Upper lobe of left lung (tissue), 4 donors: ENCODE measurements at regions not wholly inside any gene's neighbourhood (a gene's known extent, or its start where the extent isn't known, plus 50 kb on each side); places are given as distances from the start of the nearest gene placed in this dataset.

Experiments used
- EP300 ChIP-seq, 4 donors: sonication (generic); formaldehyde crosslinking; IDR thresholded peaks; one replicate each; pipeline ENCODE4 v1.5.1; 2017; ENCODE audit warnings: antibody characterized with exemption in 4 of 4, control low read depth in 2 of 4
- POLR2A ChIP-seq, 4 donors: fragments of 450-650 bp; IDR thresholded peaks; one replicate each; pipeline ENCODE4 v1.5.1; 2016 to 2017; ENCODE audit warnings: antibody characterized with exemption in 4 of 4, mild to moderate bottlenecking in 2 of 4
- POLR2AphosphoS5 ChIP-seq, 2 donors: sonication (generic); formaldehyde crosslinking; IDR thresholded peaks; one replicate each; pipeline ENCODE4 v1.5.1; 2017; ENCODE audit warnings: antibody characterized with exemption in 2 of 2
- TF ChIP-seq, protein P1 (sequence below), 6 experiments: fragments of 450-650 bp in 4 of 6; fragments of 200-600 bp in 2 of 6; sonication (generic) in 2 of 6; IDR thresholded peaks; one replicate each; pipeline ENCODE4 v1.5.1; 2016 to 2019; ENCODE audit warnings: antibody characterized with exemption in 6 of 6

DNA sequence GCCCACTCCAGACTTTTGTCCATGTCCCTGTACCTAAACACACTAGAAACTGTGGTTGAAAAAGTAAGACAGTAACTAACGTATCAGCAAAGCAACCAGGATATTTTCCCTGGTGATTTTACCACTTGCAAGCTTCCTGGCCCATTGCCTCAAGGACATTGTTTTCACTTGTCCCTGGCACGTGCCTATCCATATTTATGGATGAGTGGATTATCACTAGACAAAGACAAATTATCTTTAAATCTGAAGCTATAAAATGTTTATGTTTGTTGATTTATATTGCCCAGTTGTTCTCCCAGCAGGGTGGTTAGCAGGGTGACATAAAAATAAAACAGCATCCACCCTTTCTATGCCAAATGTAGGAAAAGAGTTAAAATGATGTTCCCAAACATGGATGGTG, 93.2 kb upstream of the STEAP1 start:
- TF ChIP-seq, protein P1, sequence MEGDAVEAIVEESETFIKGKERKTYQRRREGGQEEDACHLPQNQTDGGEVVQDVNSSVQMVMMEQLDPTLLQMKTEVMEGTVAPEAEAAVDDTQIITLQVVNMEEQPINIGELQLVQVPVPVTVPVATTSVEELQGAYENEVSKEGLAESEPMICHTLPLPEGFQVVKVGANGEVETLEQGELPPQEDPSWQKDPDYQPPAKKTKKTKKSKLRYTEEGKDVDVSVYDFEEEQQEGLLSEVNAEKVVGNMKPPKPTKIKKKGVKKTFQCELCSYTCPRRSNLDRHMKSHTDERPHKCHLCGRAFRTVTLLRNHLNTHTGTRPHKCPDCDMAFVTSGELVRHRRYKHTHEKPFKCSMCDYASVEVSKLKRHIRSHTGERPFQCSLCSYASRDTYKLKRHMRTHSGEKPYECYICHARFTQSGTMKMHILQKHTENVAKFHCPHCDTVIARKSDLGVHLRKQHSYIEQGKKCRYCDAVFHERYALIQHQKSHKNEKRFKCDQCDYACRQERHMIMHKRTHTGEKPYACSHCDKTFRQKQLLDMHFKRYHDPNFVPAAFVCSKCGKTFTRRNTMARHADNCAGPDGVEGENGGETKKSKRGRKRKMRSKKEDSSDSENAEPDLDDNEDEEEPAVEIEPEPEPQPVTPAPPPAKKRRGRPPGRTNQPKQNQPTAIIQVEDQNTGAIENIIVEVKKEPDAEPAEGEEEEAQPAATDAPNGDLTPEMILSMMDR (IDR thresholded peaks at IDR 0.05), result no peak
- TF ChIP-seq POLR2A (IDR thresholded peaks at IDR 0.05) (no peak), POLR2AphosphoS5 (IDR thresholded peaks at IDR 0.05) (no peak), EP300 (IDR thresholded peaks at IDR 0.05) (no peak)
